ENCODE measurements at regions not wholly inside any gene's neighbourhood (a gene's known extent, or its start where the extent isn't known, plus 50 kb on each side); places are given as distances from the start of the nearest gene placed in this dataset.

DNA sequence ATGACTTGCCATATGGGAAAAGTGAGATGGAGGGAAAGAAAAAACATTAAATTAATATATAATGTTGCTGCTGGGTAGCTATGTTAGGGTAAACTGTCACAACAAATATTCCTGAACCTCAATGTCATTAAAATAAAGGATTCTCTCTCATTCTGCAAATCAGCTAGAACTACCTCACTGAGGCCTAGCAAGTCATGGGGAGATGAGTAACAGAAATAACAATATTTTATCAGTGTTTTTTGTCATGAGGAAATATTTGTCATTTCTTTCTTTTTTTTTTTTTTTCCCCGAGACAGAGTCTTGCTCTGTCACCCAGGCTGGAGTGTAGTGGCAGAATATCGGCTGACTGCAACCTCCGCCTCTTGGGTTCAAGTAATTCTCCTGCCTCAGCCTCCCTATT lies 1282.3 kb upstream of the NRXN1 start:
- TF ChIP-seq, protein P1, sequence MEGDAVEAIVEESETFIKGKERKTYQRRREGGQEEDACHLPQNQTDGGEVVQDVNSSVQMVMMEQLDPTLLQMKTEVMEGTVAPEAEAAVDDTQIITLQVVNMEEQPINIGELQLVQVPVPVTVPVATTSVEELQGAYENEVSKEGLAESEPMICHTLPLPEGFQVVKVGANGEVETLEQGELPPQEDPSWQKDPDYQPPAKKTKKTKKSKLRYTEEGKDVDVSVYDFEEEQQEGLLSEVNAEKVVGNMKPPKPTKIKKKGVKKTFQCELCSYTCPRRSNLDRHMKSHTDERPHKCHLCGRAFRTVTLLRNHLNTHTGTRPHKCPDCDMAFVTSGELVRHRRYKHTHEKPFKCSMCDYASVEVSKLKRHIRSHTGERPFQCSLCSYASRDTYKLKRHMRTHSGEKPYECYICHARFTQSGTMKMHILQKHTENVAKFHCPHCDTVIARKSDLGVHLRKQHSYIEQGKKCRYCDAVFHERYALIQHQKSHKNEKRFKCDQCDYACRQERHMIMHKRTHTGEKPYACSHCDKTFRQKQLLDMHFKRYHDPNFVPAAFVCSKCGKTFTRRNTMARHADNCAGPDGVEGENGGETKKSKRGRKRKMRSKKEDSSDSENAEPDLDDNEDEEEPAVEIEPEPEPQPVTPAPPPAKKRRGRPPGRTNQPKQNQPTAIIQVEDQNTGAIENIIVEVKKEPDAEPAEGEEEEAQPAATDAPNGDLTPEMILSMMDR (IDR thresholded peaks at IDR 0.05; ENCODE audit: insufficient read depth, low read length, poor library complexity, severe bottlenecking), result no peak
- TF ChIP-seq EZH2phosphoT487 (conservative IDR thresholded peaks at IDR 0.05; ENCODE audit: low read length), result no peak

All from SU-DHL-6 (cell line).